ENCODE measurements at regions not wholly inside any gene's neighbourhood (a gene's known extent, or its start where the extent isn't known, plus 50 kb on each side); places are given as distances from the start of the nearest gene placed in this dataset.
"Not testable (repeated sequence)": the region's sequence is repeated elsewhere in the genome, so short reads cannot be mapped to it uniquely, and the experiment has no call there.

DNA sequence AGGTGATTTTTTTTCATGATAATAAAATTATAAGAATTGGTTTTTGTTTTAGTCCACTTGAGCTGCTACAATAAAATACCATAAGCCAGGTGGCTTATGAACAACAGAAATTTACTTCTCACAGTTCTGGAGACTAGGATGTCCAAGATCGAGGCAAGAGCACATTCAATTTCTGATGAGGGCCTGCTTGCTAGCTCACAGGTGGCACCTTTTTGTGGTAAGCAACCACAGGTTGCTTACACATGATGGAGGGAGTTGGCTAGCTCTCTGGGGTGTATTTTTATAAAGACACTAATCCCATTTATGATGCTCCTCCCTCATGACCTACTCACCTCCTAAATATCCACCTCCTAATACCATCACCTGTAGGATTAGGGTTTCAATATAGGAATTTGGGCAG is 1248.5 kb upstream of the TENM3 start:
- DNase-seq: no peak

DNA sequence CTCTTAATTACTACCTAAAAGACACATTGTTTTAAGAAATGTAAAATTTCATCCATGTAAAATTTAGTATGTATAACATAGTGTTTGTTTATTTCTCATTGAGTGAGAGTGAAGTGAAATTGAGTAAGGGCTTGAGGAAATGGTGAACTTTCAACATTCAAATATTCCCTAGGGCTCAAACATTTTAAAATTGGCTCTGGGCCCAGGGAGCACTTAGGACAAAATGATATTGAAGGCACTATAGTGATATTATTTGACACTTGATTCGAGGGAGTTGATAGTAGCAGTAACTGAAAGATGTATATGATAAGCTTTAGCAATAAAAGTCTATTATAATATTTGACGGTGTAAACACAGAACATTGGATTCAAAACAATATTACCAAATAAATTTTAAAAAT is 1244.0 kb upstream of the TENM3 start:
- DNase-seq: no peak

DNA sequence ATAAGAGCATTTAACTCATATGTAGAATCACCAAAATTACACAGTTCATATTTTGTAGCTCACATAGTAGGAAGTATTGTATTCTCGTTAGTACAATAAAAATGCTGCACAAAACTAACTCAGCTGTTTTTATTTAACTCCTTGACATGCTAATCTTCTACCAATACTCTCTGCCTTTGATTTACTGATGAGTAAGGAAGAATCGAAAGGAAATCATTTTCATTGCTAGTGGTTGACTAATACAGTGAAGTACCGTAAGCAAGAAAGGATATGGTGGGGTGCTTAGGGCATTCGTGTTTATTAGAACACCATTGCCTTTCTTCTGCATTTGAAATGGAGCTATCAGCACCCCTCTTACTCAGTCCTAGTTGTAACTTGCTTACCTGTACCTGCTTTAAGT is 1239.1 kb upstream of the TENM3 start:
- DNase-seq: no peak

DNA sequence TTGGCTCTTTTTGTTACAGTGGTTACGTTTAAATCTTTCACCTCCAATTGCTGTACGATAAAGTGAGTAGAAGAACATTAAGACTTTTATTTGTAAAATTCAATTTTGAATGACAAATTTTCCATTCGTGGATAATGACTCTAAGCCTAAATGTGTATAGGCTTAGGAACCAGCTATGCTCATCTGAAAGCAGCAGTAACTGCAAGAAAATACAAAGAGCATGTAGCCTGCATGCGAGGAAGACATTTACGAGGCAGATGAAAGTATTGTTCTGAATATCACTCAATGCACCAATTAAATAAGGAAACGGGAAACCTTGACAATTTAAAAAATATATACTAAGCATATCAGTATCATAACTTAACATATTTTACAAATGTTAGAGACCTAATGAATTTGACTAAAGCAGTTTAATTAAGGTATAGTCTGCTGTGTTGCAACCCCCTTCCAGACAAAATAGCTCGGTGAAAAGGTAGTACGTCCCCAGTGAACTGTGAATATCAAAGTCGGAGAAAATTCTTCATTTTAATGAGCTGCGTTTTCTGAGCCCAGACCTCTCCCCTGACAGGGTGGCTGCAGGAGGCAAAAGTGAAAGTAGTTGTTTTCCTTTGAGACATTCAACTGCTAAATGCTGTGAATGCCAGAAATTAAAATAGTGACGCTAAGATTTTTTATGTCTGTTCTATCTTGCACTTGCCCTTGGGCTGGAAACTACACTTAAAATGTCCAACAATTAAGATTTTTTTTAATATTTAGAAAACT is 1236.5 kb upstream of the TENM3 start:
- DNase-seq: no peak

DNA sequence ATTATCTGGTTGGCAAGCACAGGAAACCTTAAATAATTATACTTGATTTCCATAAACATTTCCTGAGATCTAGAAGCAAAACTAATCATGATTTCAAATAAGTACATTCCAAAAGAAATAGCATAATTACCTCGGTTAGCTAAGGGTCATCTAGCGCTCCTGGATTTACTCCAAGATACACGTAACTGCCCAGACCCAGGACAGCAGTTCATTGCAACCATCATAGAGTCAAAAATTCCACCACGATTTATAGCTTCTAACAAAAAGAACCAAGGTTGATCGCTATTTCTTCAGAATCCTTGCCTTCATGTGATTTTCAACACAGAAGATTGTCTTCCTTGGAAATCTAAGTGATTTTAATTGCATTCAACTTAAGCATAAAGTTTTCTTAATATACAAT is 1235.5 kb upstream of the TENM3 start:
- DNase-seq: no peak

DNA sequence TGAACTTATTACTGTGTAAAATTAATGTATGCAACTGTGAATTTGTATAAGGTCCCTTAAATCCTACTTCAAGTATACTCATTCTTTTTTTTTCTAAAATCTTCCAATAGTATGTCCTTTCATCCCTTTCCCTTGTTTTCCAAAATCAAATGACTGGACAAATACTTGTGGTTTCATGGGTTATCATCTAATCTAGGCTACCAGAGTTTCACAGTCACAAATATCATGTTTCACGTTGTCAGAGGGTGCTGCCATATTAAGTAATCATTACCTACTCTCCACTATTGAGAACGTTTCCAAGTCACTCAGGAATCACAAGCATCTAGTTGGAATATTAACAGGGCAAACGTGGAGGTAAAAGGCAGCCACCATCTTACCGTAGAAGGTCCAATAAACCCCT is 1235.0 kb upstream of the TENM3 start:
- DNase-seq: no peak

DNA sequence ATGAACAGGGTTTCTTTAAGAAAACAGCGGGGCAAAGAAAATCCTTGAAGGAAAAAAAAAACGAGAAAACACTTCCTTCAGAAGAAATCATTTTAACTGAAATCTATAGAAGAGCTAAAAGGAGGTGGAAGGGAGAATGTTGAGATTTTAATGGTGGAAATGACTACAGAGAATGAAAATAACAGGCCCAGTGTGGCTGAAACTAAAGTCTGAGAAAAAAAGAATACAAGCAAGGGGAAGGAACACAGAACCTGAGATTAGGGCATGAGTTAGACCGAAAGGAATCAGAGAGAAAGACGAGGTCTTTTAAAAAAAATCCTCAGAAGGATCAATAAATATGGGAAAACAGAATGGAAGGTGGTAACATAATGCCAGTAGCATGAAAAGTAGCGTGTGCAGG is 1230.0 kb upstream of the TENM3 start:
- DNase-seq: no peak

DNA sequence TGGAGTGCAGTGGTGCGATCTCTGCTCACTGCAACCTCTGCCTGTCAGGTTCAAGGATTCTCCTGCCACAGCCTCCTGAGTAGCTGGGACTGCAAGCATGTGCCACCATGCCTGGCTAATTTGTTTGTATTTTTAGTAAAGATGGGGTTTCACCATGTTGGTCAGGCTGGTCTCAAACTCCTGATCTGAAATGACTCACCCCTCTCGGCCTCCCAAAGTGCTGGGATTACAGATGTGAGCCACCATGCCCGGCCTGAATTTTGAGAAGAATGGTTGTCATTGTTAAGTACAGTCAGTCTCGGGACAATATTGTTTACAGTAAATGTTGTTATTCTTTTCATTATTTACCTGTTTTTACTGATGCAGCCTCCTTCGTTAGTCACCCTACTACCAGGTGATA is 1226.2 kb upstream of the TENM3 start:
- no peak for DNase-seq

DNA sequence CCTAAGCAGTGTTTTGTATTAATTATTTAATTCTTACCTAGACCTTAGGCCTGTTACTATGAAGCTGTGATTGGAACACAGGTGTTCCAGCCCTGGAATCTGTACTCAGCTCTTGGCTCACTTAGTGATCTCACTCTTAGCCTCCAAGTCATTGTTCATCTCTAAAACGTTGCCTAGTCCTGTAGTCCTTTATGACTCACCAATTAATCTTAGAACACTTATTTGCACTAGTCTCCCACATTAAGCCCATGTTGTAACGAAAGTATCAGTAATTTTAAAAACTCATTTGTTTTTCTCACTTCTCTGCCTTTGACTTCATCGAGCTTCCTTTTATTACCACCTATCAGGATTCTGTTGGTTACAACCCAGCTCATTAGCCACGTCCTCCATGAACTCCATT is 1224.7 kb upstream of the TENM3 start:
- DNase-seq: no peak

DNA sequence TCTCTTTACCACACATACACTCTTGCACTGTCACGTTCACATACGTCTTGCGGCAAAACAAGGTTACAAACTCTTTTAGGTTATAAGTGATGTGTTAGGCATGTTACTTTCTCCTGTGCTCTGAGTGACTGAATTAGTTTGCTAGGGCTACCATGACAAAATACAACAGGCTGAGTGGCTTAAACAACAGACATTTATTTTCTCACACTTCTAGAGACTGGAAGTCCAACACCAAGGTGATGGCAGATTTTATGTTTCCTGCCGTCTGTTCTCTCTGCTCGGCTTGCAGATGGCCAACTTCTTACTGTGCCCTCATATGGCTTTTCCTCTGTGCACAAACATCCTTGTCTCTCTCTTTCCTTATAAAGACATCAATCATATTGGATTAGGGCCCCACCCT is 1224.3 kb upstream of the TENM3 start:
- no peak for DNase-seq

DNA sequence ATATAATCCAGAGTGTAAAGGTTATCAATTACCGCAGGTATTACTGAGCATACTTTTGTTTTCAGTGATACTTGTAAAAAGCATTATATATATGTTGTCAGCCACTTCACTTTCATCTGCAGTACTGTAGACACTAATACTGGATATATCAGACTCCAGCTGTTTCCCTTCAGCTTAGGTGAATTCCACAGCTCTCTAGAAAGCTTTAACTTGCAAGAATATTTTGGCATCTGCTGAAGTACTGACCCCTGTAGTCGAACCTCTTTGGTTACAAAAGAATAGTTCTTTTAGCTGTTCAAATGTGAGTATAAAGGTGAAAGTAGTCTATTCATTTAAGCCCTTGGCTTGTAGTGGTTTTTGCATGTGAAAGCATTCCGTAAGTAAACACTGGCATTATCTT is 1222.7 kb upstream of the TENM3 start:
- DNase-seq: no peak

DNA sequence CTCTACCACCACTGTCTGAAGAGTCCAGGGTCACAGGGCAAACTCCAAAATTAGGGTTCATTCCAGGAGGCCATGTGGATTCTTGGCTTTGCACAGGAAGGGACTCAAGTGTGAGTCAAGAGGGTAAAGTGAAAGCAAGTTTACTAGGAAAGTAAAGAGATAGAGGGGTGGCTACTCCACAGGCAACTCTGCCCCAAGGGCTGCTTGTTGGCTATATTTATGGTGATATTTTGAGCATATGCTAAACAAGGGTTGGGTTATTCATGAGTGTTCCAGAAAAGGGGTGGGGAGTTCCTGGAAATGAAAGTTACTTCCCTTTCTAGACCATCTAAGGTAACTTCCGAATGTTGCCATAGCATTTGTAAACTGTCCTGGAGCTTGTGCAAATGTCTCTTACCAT is 1222.0 kb upstream of the TENM3 start:
- no peak for DNase-seq

DNA sequence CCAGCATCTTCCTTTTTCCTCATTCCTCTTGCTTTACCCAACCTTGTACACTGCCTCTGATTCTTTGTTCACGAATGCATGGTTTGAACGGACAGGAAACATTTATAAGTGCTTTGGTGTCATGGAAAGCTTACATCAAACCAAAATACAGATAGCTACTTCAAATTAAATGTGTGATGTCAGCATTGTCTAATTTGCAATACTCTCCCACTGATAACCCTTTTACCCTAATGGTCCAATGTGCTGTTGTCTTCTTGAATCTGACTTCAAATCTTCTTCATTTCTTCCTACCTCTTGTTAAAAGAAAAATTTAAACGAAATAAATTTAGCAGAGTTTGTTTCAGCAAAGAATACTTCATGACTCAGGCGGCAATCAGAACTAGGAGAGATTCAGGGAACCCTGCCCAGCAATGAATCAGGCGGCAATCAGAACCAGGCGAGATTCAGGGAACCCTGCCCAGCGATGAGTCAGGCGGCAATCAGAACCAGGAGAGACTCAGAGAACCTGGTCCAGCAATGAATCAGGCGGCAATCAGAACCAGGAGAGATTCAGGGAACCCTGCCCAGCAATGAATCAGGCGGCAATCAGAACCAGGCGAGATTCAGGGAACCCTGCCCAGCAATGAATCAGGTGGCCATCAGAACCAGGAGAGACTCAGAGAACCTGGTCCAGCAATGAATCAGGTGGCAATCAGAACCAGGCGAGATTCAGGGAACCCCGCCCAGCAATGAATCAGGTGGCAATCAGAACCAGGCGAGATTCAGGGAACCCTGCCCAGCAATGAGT is 1212.9 kb upstream of the TENM3 start:
- not testable (repeated sequence) for DNase-seq

DNA sequence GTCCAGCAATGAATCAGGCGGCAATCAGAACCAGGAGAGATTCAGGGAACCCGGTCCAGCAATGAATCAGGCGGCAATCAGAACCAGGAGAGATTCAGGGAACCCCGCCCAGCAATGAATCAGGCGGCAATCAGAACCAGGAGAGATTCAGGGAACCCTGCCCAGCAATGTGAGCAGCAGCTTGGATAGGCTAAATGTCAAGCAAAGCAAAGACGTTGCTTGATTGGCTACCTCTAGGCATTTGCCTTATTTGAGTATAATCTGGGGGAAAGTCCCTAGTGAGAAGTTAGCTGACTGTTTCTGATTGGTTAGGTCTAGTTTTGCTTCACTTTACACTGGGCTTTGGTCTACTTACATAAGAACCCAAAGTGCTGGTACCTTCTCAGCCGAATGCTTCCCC is 1212.2 kb upstream of the TENM3 start:
- no peak for DNase-seq

DNA sequence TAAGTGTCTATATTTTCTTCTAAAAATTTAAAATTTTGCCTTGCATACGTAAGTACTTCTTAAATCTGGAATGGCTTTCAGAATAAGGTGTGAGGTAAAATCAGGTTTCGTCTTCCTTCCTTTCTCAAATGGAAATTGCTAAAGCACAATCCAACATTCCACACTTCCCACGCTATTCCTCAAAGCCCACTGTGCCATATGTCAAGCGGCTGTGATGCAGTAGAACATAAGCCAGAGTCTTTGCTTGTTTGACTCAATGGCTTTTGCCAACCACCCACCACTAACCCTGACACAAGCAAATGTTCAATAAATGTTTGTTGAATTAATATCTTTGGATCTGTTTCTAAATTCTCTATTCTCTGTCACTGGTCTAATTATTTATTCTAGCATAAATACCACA is 1199.7 kb upstream of the TENM3 start:
- no peak for DNase-seq

DNA sequence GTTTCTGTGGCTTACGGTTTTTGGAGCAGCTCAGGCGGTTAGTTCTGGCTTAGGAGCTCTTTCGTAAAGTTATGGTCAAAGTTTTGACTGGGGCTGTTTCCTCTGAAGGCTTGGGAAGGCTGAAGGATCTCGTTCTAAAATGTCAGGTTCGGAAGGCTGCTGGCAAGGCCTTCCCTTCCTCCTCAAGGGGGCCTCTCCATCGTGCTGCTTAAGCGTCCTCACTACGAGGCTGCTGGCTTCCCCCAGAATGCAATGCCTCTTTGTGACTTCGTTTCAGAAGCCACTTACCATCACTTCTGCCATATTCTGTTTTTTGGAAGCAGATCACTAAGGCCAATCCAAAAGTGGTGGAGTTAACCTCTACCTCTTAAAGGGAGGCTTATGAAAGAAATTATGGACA is 1196.4 kb upstream of the TENM3 start:
- DNase-seq: no peak

DNA sequence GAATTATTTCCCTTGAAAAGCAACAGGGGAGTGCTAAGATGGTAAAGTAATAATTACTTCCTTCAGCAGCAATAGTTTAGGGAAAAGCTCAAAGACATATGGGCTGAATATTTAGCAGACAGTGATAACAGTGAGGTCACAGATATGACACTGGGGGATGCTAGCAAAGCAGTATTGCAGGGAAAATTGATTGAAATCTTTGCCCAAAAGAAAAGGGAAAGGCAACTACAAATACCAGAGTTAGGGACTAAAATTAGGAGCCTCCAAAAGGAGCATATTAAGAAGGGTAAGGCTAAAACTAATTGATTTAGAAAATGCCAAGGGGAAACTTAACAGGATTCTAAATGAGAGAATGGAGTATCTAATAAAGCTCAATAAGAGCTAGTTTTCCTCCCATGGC is 1191.3 kb upstream of the TENM3 start:
- no peak for DNase-seq

DNA sequence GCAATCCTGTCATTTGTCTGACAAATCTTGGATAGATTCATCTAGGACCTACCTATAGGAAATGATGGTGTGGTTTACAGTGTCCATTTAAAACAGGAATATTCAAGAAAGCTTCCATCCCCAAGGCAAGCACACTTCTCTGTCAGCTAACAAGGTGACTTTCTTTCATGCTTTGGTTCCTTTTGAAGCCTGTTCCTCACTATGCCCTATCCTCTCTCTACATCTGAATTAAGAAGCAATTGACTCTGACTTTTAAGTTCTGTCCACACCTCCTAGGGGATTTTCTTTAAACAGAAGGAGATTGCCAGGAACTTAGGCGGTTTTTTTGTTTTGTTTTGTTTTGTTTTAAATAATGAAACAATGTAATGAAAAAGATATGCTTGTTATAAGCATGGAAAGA is 1181.4 kb upstream of the TENM3 start:
- DNase-seq: no peak

DNA sequence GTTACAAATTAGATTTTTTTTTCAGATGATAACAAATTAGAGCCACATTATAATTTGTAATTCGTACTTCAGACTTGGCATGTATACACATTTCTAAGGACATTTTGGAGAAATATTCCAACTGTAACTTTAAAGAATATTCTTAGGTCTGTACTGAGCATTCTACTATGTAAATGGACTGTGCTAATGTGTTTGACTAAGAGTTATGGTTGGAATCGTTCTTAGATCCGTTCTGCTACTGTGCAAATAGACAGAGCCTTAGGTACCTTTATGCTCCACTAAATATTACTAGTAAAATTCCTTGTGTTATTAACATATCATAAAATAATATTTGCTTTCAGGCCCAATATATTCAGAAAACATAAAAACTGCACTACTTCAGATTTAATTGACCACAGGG is 1180.0 kb upstream of the TENM3 start:
- DNase-seq: no peak

DNA sequence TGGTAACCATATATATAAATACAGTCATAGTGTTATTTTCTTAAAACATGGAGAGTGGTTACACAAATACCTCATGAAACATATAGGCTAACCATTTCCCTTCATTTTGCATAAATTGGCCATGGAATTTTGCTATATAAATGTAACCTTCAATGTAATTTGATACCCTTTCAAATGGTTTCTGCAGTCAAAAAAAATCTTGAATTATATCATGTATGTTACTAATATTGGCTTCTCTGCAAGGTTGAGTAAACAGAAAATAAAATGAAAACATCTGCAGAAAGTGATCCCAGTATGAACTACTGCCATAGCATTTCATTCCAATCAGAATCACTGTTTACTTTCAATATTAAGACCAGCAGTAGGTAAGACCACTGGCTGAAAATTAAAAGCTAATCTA is 1165.9 kb upstream of the TENM3 start:
- no peak for DNase-seq

DNA sequence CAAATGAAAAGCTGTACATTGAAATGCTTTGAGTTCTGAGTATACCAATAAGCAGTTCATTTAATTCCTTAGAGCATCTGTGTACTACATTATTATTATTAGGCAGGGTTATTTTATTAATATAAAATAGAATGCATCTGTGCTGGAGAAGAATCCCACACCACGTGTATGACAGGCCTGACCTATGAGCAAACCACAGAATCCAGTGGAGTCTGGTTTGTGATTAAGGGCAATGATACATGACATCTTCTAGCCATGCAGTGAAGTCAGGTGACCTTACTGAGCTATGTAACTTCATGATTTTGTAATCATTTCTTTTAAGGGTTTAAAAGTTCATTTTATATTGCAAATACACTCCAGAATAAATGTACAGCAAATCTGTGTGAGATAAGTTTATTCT is 1165.0 kb upstream of the TENM3 start:
- DNase-seq: no peak

DNA sequence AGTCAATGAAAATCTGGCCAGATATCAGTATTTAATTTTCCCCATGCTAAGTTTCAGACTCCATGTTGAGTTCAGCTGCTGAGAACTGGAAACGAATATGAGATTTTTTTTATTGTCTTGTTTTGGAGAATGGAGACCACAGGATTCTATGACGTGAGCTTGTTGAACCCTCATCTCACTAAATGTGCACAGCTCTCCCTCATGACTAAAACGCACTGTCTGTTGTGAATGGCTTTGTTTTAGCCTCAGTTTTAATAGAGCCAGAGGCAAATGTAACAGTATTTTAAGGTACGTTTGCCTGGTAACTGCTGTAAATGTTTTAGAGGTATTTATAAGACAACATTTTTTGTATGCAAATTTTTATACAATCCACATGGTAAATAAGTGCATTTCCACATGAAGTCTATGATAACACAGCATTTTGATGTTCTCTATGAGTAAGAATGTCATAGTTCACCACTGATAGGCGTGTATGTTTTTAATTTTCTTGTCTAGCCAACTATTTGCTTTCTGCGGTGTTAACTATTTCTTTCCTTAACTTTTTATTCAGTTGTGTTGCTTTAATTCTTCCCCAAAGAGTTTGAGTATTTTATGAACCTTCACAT is 1159.3 kb upstream of the TENM3 start:
- no peak for DNase-seq

DNA sequence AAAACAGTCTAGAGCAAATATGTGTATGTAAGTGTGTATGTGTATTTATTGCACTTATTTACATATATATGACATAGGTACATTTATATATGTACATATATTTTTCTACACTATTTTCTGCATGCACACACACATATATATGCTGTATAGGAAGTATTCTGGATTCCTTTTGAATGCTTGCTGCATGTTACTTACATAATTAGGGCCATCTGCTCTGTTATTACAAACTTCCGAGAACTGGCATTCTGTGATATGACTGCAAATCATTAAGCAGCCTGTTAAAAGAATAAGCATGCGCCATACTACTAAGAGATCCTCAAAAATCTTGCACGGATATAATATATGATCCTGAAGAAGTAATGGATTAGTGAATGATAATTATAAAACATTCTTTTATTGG is 1157.6 kb upstream of the TENM3 start:
- DNase-seq: no peak

DNA sequence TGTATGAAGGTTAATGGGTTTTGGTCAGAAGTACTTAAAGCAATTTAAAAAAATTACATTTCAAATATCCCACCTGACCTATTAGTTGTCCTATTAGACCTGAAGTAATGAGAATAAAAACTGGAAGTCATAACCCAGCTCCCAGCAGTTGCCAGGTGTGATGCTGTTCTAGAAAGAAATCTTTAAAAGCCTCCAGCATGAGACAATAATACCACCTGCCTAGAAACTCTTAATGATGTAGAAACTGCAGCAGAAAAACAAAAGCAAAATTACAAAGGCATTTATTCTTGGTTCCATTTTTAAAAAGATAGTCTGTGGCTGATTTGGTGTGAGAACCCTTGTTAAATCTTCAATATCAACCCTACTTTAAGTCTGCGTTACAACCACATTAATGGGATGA is 1137.7 kb upstream of the TENM3 start:
- no peak for DNase-seq
